ENCODE measurements at regions not wholly inside any gene's neighbourhood (a gene's known extent, or its start where the extent isn't known, plus 50 kb on each side); places are given as distances from the start of the nearest gene placed in this dataset.

DNA sequence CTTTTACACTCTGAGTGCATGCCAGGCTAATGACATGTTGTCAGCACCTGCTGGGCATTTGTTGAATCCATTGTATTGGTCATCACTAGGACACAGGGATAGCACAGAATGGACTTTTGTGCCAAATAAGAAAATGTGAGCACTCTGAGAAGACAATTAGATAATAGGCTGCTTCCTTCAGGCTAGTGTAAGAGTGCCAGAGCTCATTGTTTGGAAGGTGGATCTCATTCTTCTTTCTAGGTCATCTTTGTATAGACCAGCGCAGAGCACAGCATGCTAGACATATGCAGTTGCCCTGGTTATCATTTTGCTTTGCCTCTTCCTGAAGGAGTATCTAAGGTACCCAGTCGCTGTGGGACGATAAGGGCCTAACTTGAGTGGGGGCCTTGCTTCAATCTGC lies 493.4 kb upstream of the COX7C start:
- no peak overlapping the region for H2AK5ac ChIP-seq (ENCODE audit: low read length)
- H4K5ac ChIP-seq (ENCODE audit: low read length): no peak overlapping the region
- DNase-seq: no peak
- H3K9ac ChIP-seq (ENCODE audit: low read length): no peak overlapping the region
- WGBS (ENCODE audit: extremely low coverage, insufficient coverage, low lambda C conversion rate): no CpG with 5 or more reads among the region's 3 CpGs
- no peak overlapping the region for H2BK120ac ChIP-seq (ENCODE audit: low read depth, low read length)
- no peak overlapping the region for H3K18ac ChIP-seq (ENCODE audit: low read length)
- H3K79me1 ChIP-seq (ENCODE audit: low read length): no peaks in the 10 kb centered on the region
- no peaks in the 10 kb centered on the region for H3K4me1 ChIP-seq (ENCODE audit: control insufficient read depth, low read depth, low read length)
- H3K36me3 ChIP-seq (ENCODE audit: control insufficient read depth, insufficient read depth, low read length): no peaks in the 10 kb centered on the region
- no peaks in the 10 kb centered on the region for H3K27me3 ChIP-seq (ENCODE audit: insufficient read depth, low read length, poor library complexity)
- no peak overlapping the region for H3K56ac ChIP-seq (ENCODE audit: low read length)
- no peak overlapping the region for H4K8ac ChIP-seq (ENCODE audit: low read depth, low read length)
- H3K4me3 ChIP-seq (ENCODE audit: low read length): no peak overlapping the region
- no peak overlapping the region for H2BK15ac ChIP-seq (replicated peaks; ENCODE audit: low read depth)
- no peak overlapping the region for H3K27ac ChIP-seq (ENCODE audit: low read depth, low read length)
- no peaks in the 10 kb centered on the region for H3K79me2 ChIP-seq (ENCODE audit: control insufficient read depth, insufficient read depth, low read length)
- H3K4ac ChIP-seq (ENCODE audit: low read depth, low read length): no peak overlapping the region
- no peak overlapping the region for H3K23ac ChIP-seq (ENCODE audit: low read length)
- no peak overlapping the region for H2BK5ac ChIP-seq (ENCODE audit: low read length)
- H3K4me2 ChIP-seq (ENCODE audit: low read length): no peak overlapping the region

- Histone ChIP-seq H2BK15ac (replicated peaks; ENCODE audit: low read depth) (no peak overlapping the region), H3K4me3 (ENCODE audit: low read length) (no peak overlapping the region), H4K8ac (ENCODE audit: low read depth, low read length) (no peak overlapping the region), H3K79me1 (ENCODE audit: low read length) (no peaks in the 10 kb centered on the region), H3K4me2 (ENCODE audit: low read length) (no peak overlapping the region), H3K18ac (ENCODE audit: low read length) (no peak overlapping the region), H3K56ac (ENCODE audit: low read length) (no peak overlapping the region), H3K27ac (ENCODE audit: low read depth, low read length) (no peak overlapping the region), H2BK120ac (ENCODE audit: low read depth, low read length) (no peak overlapping the region), H3K4ac (ENCODE audit: low read depth, low read length) (no peak overlapping the region), H4K5ac (ENCODE audit: low read length) (no peak overlapping the region), H3K4me1 (ENCODE audit: control insufficient read depth, low read depth, low read length) (no peaks in the 10 kb centered on the region), H2AK5ac (ENCODE audit: low read length) (no peak overlapping the region), H3K27me3 (ENCODE audit: insufficient read depth, low read length, poor library complexity) (no peaks in the 10 kb centered on the region), H3K79me2 (ENCODE audit: control insufficient read depth, insufficient read depth, low read length) (no peaks in the 10 kb centered on the region), H2BK5ac (ENCODE audit: low read length) (no peak overlapping the region), H3K36me3 (ENCODE audit: control insufficient read depth, insufficient read depth, low read length) (no peaks in the 10 kb centered on the region), H3K9ac (ENCODE audit: low read length) (no peak overlapping the region), H3K23ac (ENCODE audit: low read length) (no peak overlapping the region)
- no peak for DNase-seq
- WGBS (ENCODE audit: extremely low coverage, insufficient coverage, low lambda C conversion rate): no CpG with 5 or more reads among the region's 2 CpGs
Measured at GRCh38 chr5:86125731-86126601, 491.8 kb upstream of the COX7C start.

DNA sequence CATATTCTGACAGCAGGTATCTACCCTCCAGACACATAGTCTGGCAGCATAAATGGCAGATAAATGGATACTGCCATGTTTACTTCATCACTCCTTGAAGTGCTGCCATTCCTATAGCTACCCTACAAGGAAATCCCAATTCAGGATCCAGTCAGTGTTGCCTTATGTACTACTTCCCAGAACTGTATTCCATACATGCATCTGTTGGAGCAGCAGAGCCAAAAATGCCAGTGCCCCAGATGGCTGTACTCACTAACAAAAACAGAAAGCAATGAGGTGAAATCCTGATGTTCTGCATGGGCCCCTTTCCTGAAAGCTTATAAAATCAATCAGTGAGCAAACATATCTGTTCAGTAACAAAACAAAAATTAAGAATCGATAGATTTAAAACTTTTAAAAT lies 490.0 kb upstream of the COX7C start:
- Histone ChIP-seq H3K23ac (ENCODE audit: low read length) (no peak overlapping the region), H3K56ac (ENCODE audit: low read length) (no peak overlapping the region), H2BK120ac (ENCODE audit: low read depth, low read length) (no peak overlapping the region), H3K79me1 (ENCODE audit: low read length) (no peaks in the 10 kb centered on the region), H4K8ac (ENCODE audit: low read depth, low read length) (no peak overlapping the region), H3K4me1 (ENCODE audit: control insufficient read depth, low read depth, low read length) (no peaks in the 10 kb centered on the region), H3K36me3 (ENCODE audit: control insufficient read depth, insufficient read depth, low read length) (no peaks in the 10 kb centered on the region), H2BK15ac (replicated peaks; ENCODE audit: low read depth) (no peak overlapping the region), H3K27me3 (ENCODE audit: insufficient read depth, low read length, poor library complexity) (no peaks in the 10 kb centered on the region), H2BK5ac (ENCODE audit: low read length) (no peak overlapping the region), H3K4me3 (ENCODE audit: low read length) (no peak overlapping the region), H2AK5ac (ENCODE audit: low read length) (no peak overlapping the region), H3K4ac (ENCODE audit: low read depth, low read length) (no peak overlapping the region), H3K9ac (ENCODE audit: low read length) (no peak overlapping the region), H4K5ac (ENCODE audit: low read length) (no peak overlapping the region), H3K18ac (ENCODE audit: low read length) (no peak overlapping the region), H3K79me2 (ENCODE audit: control insufficient read depth, insufficient read depth, low read length) (no peaks in the 10 kb centered on the region), H3K27ac (ENCODE audit: low read depth, low read length) (no peak overlapping the region), H3K4me2 (ENCODE audit: low read length) (no peak overlapping the region)
- no CpG with 5 or more reads among the region's 1 CpG for WGBS (ENCODE audit: extremely low coverage, insufficient coverage, low lambda C conversion rate)
- DNase-seq: no peak

DNA sequence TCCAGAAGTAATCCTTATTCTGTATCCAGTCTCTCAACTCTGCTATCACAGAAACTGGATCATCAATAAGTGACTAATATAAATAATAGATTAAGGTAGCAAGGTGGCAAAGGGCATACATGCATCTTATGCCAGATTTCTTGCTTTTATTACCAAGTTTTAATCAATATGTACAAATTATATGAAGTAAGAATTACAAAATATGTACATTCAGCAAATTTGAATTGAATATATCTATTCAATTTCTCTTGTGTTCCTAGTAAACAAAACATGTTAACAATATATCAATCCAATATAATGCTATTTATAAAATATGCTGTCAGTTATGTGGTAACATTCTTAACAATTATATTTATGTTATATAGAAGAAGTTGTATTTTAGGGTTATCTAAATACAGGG lies 488.7 kb upstream of the COX7C start:
- Histone ChIP-seq H2BK5ac (ENCODE audit: low read length) (no peak overlapping the region), H3K4me3 (ENCODE audit: low read length) (no peak overlapping the region), H3K27me3 (ENCODE audit: insufficient read depth, low read length, poor library complexity) (no peaks in the 10 kb centered on the region), H4K5ac (ENCODE audit: low read length) (no peak overlapping the region), H3K4me1 (ENCODE audit: control insufficient read depth, low read depth, low read length) (no peaks in the 10 kb centered on the region), H4K8ac (ENCODE audit: low read depth, low read length) (no peak overlapping the region), H3K23ac (ENCODE audit: low read length) (no peak overlapping the region), H3K56ac (ENCODE audit: low read length) (no peak overlapping the region), H2BK15ac (replicated peaks; ENCODE audit: low read depth) (no peak overlapping the region), H3K79me2 (ENCODE audit: control insufficient read depth, insufficient read depth, low read length) (no peaks in the 10 kb centered on the region), H3K36me3 (ENCODE audit: control insufficient read depth, insufficient read depth, low read length) (no peaks in the 10 kb centered on the region), H3K18ac (ENCODE audit: low read length) (no peak overlapping the region), H3K27ac (ENCODE audit: low read depth, low read length) (no peak overlapping the region), H2BK120ac (ENCODE audit: low read depth, low read length) (no peak overlapping the region), H2AK5ac (ENCODE audit: low read length) (no peak overlapping the region), H3K4me2 (ENCODE audit: low read length) (no peak overlapping the region), H3K4ac (ENCODE audit: low read depth, low read length) (no peak overlapping the region), H3K79me1 (ENCODE audit: low read length) (no peaks in the 10 kb centered on the region), H3K9ac (ENCODE audit: low read length) (no peak overlapping the region)
- DNase-seq: no peak

- Histone ChIP-seq H2BK120ac (ENCODE audit: low read depth, low read length) (no peak overlapping the region), H3K4me2 (ENCODE audit: low read length) (no peak overlapping the region), H3K79me1 (ENCODE audit: low read length) (no peaks in the 10 kb centered on the region), H3K27me3 (ENCODE audit: insufficient read depth, low read length, poor library complexity) (no peaks in the 10 kb centered on the region), H2AK5ac (ENCODE audit: low read length) (no peak overlapping the region), H2BK5ac (ENCODE audit: low read length) (no peak overlapping the region), H4K5ac (ENCODE audit: low read length) (no peak overlapping the region), H3K18ac (ENCODE audit: low read length) (no peak overlapping the region), H2BK15ac (replicated peaks; ENCODE audit: low read depth) (no peak overlapping the region), H4K8ac (ENCODE audit: low read depth, low read length) (no peak overlapping the region), H3K4me1 (ENCODE audit: control insufficient read depth, low read depth, low read length) (no peaks in the 10 kb centered on the region), H3K36me3 (ENCODE audit: control insufficient read depth, insufficient read depth, low read length) (no peaks in the 10 kb centered on the region), H3K23ac (ENCODE audit: low read length) (no peak overlapping the region), H3K9ac (ENCODE audit: low read length) (no peak overlapping the region), H3K4me3 (ENCODE audit: low read length) (no peak overlapping the region), H3K56ac (ENCODE audit: low read length) (no peak overlapping the region), H3K27ac (ENCODE audit: low read depth, low read length) (no peak overlapping the region), H3K79me2 (ENCODE audit: control insufficient read depth, insufficient read depth, low read length) (no peaks in the 10 kb centered on the region), H3K4ac (ENCODE audit: low read depth, low read length) (no peak overlapping the region)
- no peak for DNase-seq
- no CpG with 5 or more reads among the region's 2 CpGs for WGBS (ENCODE audit: extremely low coverage, insufficient coverage, low lambda C conversion rate)
Measured at GRCh38 chr5:86137297-86137696, 480.4 kb upstream of the COX7C start.

- H4K8ac ChIP-seq (ENCODE audit: low read depth, low read length): no peak overlapping the region
- H3K4ac ChIP-seq (ENCODE audit: low read depth, low read length): no peak overlapping the region
- no peak overlapping the region for H3K23ac ChIP-seq (ENCODE audit: low read length)
- H3K9ac ChIP-seq (ENCODE audit: low read length): no peak overlapping the region
- H3K36me3 ChIP-seq (ENCODE audit: control insufficient read depth, insufficient read depth, low read length): no peaks in the 10 kb centered on the region
- H3K4me1 ChIP-seq (ENCODE audit: control insufficient read depth, low read depth, low read length): no peaks in the 10 kb centered on the region
- no peak overlapping the region for H4K5ac ChIP-seq (ENCODE audit: low read length)
- no peaks in the 10 kb centered on the region for H3K27me3 ChIP-seq (ENCODE audit: insufficient read depth, low read length, poor library complexity)
- no peak overlapping the region for H3K27ac ChIP-seq (ENCODE audit: low read depth, low read length)
- H3K4me2 ChIP-seq (ENCODE audit: low read length): no peak overlapping the region
- H3K4me3 ChIP-seq (ENCODE audit: low read length): no peak overlapping the region
- no peaks in the 10 kb centered on the region for H3K79me2 ChIP-seq (ENCODE audit: control insufficient read depth, insufficient read depth, low read length)
- H2BK15ac ChIP-seq (replicated peaks; ENCODE audit: low read depth): no peak overlapping the region
- H3K18ac ChIP-seq (ENCODE audit: low read length): no peak overlapping the region
- no peak for DNase-seq
- no peak overlapping the region for H2BK120ac ChIP-seq (ENCODE audit: low read depth, low read length)
- H2BK5ac ChIP-seq (ENCODE audit: low read length): no peak overlapping the region
- H2AK5ac ChIP-seq (ENCODE audit: low read length): no peak overlapping the region
- no CpG with 5 or more reads among the region's 3 CpGs for WGBS (ENCODE audit: extremely low coverage, insufficient coverage, low lambda C conversion rate)
- no peaks in the 10 kb centered on the region for H3K79me1 ChIP-seq (ENCODE audit: low read length)
- no peak overlapping the region for H3K56ac ChIP-seq (ENCODE audit: low read length)
Measured at GRCh38 chr5:86143837-86144236, 473.9 kb upstream of the COX7C start.
